Motor neuron (in vitro differentiated cells): ENCODE measurements at regions not wholly inside any gene's neighbourhood (a gene's known extent, or its start where the extent isn't known, plus 50 kb on each side); places are given as distances from the start of the nearest gene placed in this dataset.

Experiments used
- ATAC-seq, 8 experiments: fragments of 200-7000 bp; cut with Tn5 transposase; replicated peaks in 6 of 8; 2 replicates each; pipeline ENCODE4 v1.8.0; 2021; ENCODE audit warnings: mild to moderate bottlenecking in 8 of 8, moderate library complexity in 8 of 8
- H3K27ac ChIP-seq, 2 donors: fragments of 250-450 bp; sonication (Bioruptor Pico); 2 replicates each; pipeline ENCODE4 v1.9.0; 2021; ENCODE audit warnings: antibody characterized with exemption in 2 of 2, mild to moderate bottlenecking in 2 of 2, moderate library complexity in 1 of 2
- H3K4me1 ChIP-seq, 2 donors: fragments of 250-450 bp; sonication (Bioruptor Pico); replicated peaks in 1 of 2; 2 replicates each; pipeline ENCODE4 v1.6.1; 2021; ENCODE audit warnings: antibody characterized with exemption in 2 of 2, mild to moderate bottlenecking in 2 of 2, moderate library complexity in 1 of 2
- H3K4me3 ChIP-seq, 5 donors: fragments of 250-450 bp; sonication (Bioruptor Pico); 2 replicates each; pipeline ENCODE4 v1.9.0; 2021; ENCODE audit warnings: antibody characterized with exemption in 5 of 5, mild to moderate bottlenecking in 5 of 5, moderate library complexity in 4 of 5
- WGBS, 10 experiments: fragments of 450-650 bp; shearing (Covaris generic); methylation state at CpG; one replicate each; pipeline ENCODE4 v1.0.0; 2022; 5-methylcytosine and 5-hydroxymethylcytosine counted together
- in situ Hi-C, 9 experiments: fragments of 400-800 bp; cut with MboI; loops; one replicate each; pipeline ENCODE4 v1.15.0; 2021; ENCODE audit warnings: low sequenced_read_pairs in 9 of 9, low pct_unique_long_range_greater_than_20kb in 2 of 9; ENCODE audit not compliant: unreplicated experiment in 9 of 9

DNA sequence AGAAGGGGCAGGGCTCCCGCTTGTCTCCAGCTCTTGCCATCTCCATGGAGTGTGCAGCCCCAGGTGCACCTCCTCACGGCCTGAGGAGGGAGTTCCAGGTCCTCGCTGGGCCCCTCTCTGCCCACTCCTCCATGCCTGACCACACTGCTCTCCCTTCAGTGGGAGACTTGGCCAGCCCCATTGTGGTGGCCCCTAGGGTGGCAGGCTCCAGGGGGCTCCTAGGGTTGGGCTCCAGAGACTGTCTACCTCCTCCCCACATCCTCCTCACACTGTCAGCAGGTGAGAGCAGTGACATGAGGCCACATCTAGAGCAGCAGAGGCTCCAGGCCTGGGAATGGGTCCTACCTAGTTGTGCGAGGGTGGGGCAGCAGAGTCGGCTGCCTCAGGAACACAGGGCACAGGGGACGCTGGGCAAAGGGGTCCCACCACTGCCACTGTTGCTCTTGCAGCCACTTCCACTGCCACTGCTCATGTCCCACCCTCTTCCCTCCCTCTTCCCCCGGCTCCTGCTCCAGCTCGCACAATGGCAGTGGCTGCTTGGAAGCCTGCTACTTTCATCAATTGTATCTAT, 514.8 kb downstream of the MRPL39 start:
- Histone ChIP-seq H3K27ac (no peak overlapping the region), H3K4me1 (no peaks in the 10 kb centered on the region), H3K4me3 (no peak overlapping the region)
- WGBS, 10 experiments = 22 to 100% (median 67%) methylated on average over 1 to 4 of the region's 8 CpGs; no CpG with 5 or more reads in 3 of the 10 experiments
- in situ Hi-C loops = no loop called here
- no peak for ATAC-seq

DNA sequence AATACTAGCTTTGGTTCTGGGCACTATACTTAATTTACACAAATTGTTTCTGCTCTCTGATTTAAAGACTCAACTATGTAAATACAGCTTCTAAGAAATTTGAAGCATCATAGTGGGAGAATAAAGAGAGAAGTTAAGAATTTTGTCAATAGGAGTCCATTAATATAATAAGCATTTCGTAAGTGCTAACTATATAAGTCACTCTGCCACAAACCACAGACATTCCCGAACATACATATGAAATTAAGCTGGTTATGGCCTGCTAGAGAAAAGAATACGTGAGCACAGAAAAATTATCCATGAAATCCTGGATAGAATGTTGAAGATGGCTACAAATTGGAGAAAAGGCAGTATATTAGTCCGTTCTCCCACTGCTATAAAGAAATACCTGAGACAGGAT, 526.2 kb downstream of the MRPL39 start:
- no peak overlapping the region for H3K27ac ChIP-seq
- H3K4me1 ChIP-seq = no peaks in the 10 kb centered on the region
- WGBS, 10 experiments = 5 to 96% (median 65%) methylated on average over 2 to 4 of the region's 4 CpGs
- no peak for ATAC-seq
- in situ Hi-C loops = no loop called here
- H3K4me3 ChIP-seq = no peak overlapping the region

DNA sequence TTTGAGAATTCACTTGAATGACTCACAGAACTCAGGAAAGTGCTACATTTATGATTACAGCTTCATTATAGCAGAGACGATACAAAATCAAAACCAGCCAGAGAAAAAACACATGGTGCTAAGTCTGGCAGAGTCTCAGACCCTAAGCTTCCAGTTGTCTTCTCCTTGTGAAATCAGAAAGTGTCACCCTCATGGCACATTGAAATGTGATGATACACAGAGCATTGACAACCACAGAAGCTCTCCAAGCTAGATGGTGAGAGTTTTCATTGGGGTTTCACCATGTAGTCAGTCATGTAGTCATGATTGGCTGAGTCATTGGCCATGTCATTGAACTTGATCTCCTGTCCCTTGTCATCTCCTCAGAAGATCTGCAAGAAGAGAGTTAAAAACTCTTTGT, 526.6 kb downstream of the MRPL39 start:
- no peak overlapping the region for H3K4me3 ChIP-seq
- in situ Hi-C loops = no loop called here
- WGBS, 10 experiments = 0 to 100% (median 83%) methylated on average over 1 of the region's 1 CpG; no CpG with 5 or more reads in 2 of the 10 experiments
- ATAC-seq = no peak
- H3K4me1 ChIP-seq = no peaks in the 10 kb centered on the region
- no peak overlapping the region for H3K27ac ChIP-seq

DNA sequence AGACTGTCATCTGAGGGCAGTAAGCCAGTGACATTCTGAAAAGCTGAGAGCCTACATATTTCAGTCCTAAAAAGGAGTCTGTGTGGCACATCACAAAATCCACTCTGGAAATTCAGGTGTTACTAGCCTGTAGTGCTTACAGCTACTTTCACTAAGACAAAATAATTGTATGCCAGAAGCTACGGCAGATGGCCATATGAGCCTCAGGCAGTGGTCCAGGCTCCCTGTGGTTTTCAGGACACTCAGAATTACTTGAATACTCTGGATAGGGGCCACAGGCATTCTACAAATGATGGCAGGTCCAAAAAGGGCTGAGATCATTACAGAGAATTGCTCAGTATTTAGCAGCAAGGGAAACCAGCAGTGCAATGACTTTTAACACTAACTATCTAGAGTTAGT, 527.1 kb downstream of the MRPL39 start:
- ATAC-seq = no peak
- in situ Hi-C loops = no loop called here
- 0 to 100% (median 80%) methylated on average over 1 of the region's 1 CpG; no CpG with 5 or more reads in 3 of the 10 experiments for WGBS, 10 experiments
- Histone ChIP-seq H3K4me3 (no peak overlapping the region), H3K4me1 (no peaks in the 10 kb centered on the region), H3K27ac (no peak overlapping the region)

DNA sequence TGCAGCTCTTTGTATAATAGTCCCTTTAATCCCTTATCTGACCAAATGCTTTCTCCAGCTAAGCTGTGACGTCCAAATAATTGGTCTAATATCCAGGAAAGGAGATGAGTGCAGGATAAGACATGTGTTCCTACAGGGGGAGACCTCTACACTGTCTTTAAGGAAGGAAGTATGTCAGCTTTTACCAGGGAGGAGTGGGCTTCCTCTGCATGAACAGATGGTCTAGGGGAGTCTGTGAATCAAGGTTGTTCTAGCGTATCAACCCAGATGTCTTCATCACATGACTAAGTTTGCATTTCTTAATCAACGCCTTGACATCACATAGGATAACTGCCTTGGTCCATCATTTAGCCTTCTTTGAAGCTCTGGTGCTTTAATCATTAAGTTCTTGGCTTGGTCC, 528.2 kb downstream of the MRPL39 start:
- Histone ChIP-seq H3K27ac (no peak overlapping the region), H3K4me3 (no peak overlapping the region), H3K4me1 (no peaks in the 10 kb centered on the region)
- ATAC-seq = no peak
- 42 to 88% (median 70%) methylated on average over 1 to 3 of the region's 3 CpGs; no CpG with 5 or more reads in 2 of the 10 experiments for WGBS, 10 experiments
- in situ Hi-C loops = no loop called here

DNA sequence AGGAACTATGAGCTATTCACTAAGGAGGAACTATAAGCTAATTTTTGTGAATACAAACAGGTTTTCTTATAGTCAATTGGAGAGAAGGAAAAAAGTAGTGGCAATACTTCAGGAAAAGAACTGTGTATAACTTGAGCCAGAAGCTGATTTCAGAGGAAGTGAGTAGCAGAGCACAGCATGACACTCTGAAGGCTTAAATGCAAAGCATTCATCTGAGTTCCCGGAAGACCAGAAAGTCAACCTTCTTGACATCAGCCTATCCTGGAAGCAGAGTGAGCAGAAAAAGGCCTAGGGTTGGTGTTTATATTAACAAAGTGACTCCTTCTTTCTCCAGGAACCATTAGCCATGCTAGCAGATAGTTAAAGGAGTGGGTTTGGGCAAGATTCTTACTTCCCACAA, 545.2 kb downstream of the MRPL39 start:
- in situ Hi-C loops = no loop called here
- peak in 1 of 8 experiments; percentile 76 for ATAC-seq
- H3K4me1 ChIP-seq = no peaks in the 10 kb centered on the region
- no peak overlapping the region for H3K4me3 ChIP-seq
- H3K27ac ChIP-seq = no peak overlapping the region
- WGBS, 10 experiments = 0 to 63% (median 34%) methylated on average over 1 of the region's 1 CpG; no CpG with 5 or more reads in 4 of the 10 experiments

DNA sequence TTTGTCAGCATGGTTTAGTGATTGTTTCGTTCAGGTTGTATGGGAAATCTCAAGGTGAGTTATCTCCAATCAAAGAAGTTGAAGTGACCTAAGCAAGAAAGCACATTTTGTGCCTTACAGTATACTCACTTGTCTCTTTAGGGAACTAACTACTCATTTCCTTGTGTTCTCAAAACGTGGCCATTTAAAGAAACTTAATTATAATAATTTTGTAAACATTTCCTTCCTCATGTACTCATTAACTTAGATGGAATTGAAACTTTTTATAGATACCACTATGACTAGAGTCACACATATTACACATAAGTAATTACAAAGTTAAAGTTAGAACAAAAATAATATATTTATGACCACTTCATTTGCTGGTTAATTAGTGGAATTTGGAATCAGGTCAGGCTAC, 552.6 kb downstream of the MRPL39 start:
- WGBS, 10 experiments = 0 to 83% (median 35%) methylated on average over 1 to 2 of the region's 2 CpGs; no CpG with 5 or more reads in 1 of the 10 experiments
- H3K4me1 ChIP-seq = no peaks in the 10 kb centered on the region
- ATAC-seq = no peak
- no peak overlapping the region for H3K27ac ChIP-seq
- H3K4me3 ChIP-seq = no peak overlapping the region
- in situ Hi-C loops = no loop called here

DNA sequence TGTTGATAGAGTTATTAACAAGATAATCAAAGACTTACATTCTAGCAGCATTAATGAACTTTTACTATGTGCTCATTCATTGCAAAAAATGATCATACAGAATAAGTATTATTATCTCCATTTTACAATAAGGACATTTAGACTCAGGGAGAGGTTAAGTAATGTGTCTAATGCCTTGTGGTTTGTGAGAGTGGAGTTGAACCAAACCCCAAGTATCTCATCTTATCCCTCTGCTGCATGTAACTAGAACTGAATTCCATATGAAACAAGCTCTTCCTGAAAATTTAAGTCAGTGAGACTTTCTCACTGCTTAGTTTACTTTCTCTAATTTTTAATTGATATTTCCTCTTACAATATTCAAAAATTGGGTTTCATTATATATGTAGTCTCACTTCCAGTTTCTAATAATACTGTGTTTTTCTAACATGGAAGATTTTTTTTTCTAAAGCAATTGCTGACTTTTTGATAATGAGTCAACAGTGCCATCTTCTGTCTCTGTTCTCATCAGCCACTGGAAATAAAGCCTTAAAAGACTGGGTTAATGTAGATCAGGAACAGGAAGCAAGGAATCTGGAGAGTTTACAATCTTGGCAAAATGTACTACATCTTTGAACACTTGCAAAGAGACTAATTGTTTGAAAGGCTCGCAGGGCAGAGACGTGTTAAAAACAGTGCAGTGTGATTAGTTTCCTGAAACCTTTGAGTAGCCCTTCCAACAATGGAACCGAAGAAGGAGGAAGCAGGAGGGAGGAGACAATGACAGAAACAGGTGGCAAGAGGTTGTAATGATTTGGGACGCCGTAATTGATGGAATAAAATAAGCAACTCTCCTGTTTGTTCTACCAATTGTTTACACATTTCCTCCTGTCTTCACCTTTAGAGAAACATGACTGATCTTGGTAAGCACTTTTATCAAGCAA, 567.6 kb downstream of the MRPL39 start:
- WGBS, 10 experiments = 0 to 40% (median 10%) methylated on average over 1 to 5 of the region's 5 CpGs; no CpG with 5 or more reads in 2 of the 10 experiments
- peak in 2 of 8 experiments; percentile 49 to 65 for ATAC-seq
- Histone ChIP-seq H3K4me1 (no peaks in the 10 kb centered on the region), H3K27ac (no peak overlapping the region), H3K4me3 (no peak overlapping the region)
- in situ Hi-C loops = no loop called here

DNA sequence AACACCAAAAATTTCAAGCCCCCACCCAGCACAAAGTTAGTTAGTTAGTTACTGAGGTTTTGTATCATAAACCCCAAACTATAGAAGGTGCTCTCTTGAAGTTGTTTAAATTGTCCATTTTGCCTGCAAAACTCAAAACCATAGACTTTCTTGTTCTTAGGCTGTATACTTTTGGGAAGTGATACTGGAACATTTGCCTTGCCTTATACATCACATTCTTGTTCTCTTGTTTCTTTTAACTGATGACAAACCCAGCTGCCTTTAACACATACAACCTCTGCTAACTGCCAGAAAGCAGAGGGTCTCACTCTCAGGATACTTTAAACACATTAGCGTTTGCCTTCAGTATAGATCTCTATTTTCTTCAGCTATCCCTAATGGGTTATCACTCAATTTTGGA, 570.5 kb downstream of the MRPL39 start:
- in situ Hi-C loops = no loop called here
- Histone ChIP-seq H3K4me3 (no peak overlapping the region), H3K4me1 (no peaks in the 10 kb centered on the region), H3K27ac (no peak overlapping the region)
- 0 to 100% (median 92%) methylated on average over 1 of the region's 1 CpG; no CpG with 5 or more reads in 2 of the 10 experiments for WGBS, 10 experiments
- no peak for ATAC-seq

DNA sequence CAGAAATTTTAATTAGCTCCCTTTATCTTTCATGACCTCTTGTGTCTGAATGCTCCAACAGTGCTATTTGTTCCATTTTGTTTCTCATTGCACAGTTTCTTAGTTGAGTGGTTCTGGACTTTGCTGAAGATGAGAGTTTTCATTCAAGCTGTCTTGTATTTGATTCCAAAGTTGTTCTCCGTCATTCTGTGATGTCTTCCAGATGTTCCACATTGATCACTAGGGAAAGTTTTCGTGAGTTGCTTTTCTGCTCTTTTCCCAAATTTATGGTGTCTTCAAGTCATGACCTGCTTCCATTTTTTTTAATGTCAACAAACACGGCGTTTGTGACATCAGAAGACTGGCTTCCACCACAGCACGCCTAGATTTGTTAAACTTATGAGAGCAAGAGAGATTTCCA, 575.5 kb downstream of the MRPL39 start:
- WGBS, 10 experiments = 0 to 89% (median 71%) methylated on average over 2 to 5 of the region's 5 CpGs
- no peaks in the 10 kb centered on the region for H3K4me1 ChIP-seq
- no peak for ATAC-seq
- no peak overlapping the region for H3K27ac ChIP-seq
- in situ Hi-C loops = no loop called here
- H3K4me3 ChIP-seq = no peak overlapping the region

DNA sequence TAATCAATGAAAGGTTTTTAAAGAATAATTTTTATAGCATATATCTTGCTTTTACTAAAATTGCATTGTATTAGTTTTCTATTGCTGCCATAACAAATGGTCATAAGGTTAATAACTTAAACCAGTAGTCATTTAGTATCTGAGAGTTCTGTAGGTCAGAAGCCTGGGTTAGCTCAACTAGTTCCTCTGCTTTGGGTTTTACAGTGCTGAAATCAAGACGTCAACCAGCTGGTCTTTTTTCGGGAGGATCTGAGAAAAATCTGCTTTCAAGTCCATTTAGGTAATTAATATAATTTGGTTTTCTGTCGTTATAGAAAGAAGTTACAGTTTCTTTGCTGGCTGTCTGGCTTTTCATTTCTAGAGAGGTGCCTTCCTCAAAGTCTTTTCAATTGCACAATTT, 577.7 kb downstream of the MRPL39 start:
- ATAC-seq = no peak
- Histone ChIP-seq H3K4me3 (no peak overlapping the region), H3K27ac (no peak overlapping the region), H3K4me1 (no peaks in the 10 kb centered on the region)
- in situ Hi-C loops = no loop called here
- 12 to 76% (median 42%) methylated on average over 1 to 3 of the region's 3 CpGs; no CpG with 5 or more reads in 1 of the 10 experiments for WGBS, 10 experiments

DNA sequence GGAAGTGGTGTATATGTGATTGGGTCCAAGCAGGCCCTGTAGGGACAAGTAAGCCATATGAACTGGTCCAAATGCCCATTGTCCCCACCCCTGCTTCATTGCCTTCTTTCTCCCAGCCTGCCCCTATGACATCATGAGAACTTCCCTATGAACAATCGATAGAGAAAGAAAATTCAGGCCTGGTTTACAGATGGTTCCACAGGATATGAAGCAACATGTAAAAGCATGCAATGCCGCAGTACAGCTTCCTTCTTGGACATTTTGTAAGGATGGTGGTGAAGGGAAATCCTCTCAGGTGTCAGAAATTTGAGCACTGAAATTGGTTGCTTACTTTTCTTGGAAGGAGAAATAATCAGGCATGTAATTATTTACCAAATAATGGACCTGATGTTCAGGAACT, 581.7 kb downstream of the MRPL39 start:
- 25 to 100% (median 83%) methylated on average over 1 to 2 of the region's 2 CpGs; no CpG with 5 or more reads in 3 of the 10 experiments for WGBS, 10 experiments
- in situ Hi-C loops = no loop called here
- no peaks in the 10 kb centered on the region for H3K4me1 ChIP-seq

DNA sequence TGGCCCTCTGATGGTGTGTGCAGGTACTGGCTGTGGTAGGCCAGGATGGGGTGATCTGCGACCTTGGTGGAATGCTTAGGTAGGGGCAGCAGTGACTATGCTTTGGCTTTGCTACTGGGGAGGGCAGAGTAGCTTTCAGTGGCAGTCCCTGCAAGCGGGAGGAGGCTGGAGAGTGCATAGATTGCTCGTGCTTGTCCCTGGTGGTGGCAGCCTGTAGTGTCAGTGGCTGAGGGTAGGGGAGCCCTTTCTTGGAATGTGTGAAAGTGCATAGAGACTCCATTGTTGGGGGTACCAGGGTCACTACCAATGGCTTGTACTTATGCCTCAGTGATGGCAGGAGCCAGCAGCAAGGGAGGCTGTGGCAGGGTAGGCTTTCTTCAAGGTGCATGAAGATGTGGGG, 582.6 kb downstream of the MRPL39 start:
- Histone ChIP-seq H3K27ac (no peak overlapping the region), H3K4me3 (no peak overlapping the region), H3K4me1 (no peaks in the 10 kb centered on the region)
- in situ Hi-C loops = no loop called here
- ATAC-seq = no peak
- WGBS, 10 experiments = 17 to 84% (median 60%) methylated on average over 1 to 2 of the region's 3 CpGs; no CpG with 5 or more reads in 5 of the 10 experiments

More for the DNA sequence above, 581.7 kb downstream of the MRPL39 start:
- no peak for ATAC-seq
- Histone ChIP-seq H3K4me3 (no peak overlapping the region), H3K27ac (no peak overlapping the region)
